ENCODE measurements at regions not wholly inside any gene's neighbourhood (a gene's known extent, or its start where the extent isn't known, plus 50 kb on each side); places are given as distances from the start of the nearest gene placed in this dataset.

DNA sequence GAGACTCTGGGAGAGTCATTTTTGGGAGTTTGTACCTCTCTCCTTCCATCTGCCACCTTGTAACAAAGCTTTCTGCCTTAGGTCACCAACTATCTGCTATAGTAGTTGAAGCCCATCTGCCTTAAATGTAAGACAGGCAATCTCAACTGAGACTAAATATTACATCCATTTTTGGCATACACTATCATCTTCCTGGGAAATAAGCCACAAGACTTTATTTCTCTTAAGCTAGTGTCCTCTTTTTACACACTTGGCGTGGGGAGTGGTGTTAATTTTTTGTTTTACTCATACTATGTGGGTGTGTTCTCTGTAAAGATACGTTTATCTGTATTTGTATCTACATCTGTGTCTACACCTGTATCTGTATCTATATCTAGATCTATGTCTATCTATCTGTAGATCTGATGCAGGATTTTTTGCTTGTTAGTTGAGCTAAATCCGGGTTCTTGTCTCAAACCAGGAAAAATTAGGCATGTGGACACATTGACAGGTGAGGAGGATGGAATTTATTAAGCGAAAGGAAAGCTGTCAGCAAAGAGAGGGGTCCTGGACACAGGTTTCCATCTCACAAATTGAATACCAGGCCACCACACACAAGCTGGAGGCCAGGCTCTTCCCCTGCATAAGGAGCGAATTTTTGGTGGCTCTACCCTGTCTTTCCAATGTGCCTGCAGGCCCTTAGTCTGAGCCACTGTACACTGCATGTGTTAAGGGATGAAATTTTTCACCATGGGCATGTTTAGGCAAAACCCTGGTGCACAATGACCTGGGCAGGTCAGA is 64.8 kb upstream of the RND3 start:
- H3K4me1 ChIP-seq (ENCODE audit: control insufficient read depth in 4 of 4, insufficient read depth in 4 of 4, low read length in 3 of 4), result peaks cover 4 to 36% (median 30%) of the 10 kb centered on the region in 4 donors
- H3K9ac ChIP-seq (ENCODE audit: low read depth in 1 of 2, low read length in 2 of 2), result no peak overlapping the region
- TF ChIP-seq TAF1 (conservative IDR thresholded peaks at IDR 0.05) (no peak), RXRA (IDR thresholded peaks at IDR 0.05) (peak; percentile 16 to 24)
- no peaks in the 10 kb centered on the region for H3K36me3 ChIP-seq (ENCODE audit: control insufficient read depth in 4 of 4, insufficient read depth in 3 of 4, low read depth in 1 of 4, low read length in 3 of 4)
- no peaks in the 10 kb centered on the region for H3K27me3 ChIP-seq (ENCODE audit: control insufficient read depth in 4 of 4, insufficient read depth in 4 of 4, low read length in 3 of 4)
- 88% methylated on average over 5 of the region's 5 CpGs for WGBS
- H3K4me3 ChIP-seq (ENCODE audit: low read depth in 1 of 3, low read length in 3 of 3), result no peak overlapping the region
- DNase-seq (ENCODE audit: low spot score), result no peak
- H3K9me3 ChIP-seq (ENCODE audit: control insufficient read depth in 4 of 4, low read length in 3 of 4), result no peaks in the 10 kb centered on the region
- no peak overlapping the region for H3K27ac ChIP-seq (ENCODE audit: low read depth in 1 of 2, low read length in 2 of 2)

DNA sequence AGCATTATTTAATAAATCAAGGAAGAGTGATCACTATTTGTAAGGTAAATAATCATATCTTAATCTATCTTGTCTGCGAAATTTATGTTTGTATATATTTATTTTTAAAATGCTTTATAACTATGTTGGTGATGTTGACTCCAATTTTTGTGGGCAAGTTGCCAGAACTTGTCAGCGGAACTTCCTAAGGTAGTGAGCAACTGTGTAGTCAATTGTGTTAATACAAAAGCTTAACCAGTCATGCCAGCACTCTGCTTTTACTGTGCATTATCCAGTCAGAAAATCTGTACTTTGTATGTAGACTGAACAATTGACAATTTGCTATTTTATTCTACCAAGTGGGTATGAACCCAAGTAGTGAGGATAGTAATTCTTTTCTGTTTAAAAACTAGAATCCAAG is 61.9 kb upstream of the RND3 start:
- no peak for DNase-seq (ENCODE audit: low spot score)

More for the DNA sequence above, 61.9 kb upstream of the RND3 start:
- H3K27ac ChIP-seq (ENCODE audit: low read depth in 1 of 2, low read length in 2 of 2), result no peak overlapping the region
- H3K4me3 ChIP-seq (ENCODE audit: low read depth in 1 of 3, low read length in 3 of 3), result no peak overlapping the region
- no peak for TF ChIP-seq RXRA (IDR thresholded peaks at IDR 0.05)
- no peak for TF ChIP-seq TAF1 (conservative IDR thresholded peaks at IDR 0.05)
- no peak for TF ChIP-seq HNF4A (conservative IDR thresholded peaks at IDR 0.05)
- no peak for TF ChIP-seq NR2F2 (IDR thresholded peaks at IDR 0.05)
- TF ChIP-seq ZBTB33 (IDR thresholded peaks at IDR 0.05), result no peak
- TF ChIP-seq HNF4G (IDR thresholded peaks at IDR 0.05), result no peak
- TF ChIP-seq YY1 (IDR thresholded peaks at IDR 0.05), result no peak
- TF ChIP-seq, protein P1, sequence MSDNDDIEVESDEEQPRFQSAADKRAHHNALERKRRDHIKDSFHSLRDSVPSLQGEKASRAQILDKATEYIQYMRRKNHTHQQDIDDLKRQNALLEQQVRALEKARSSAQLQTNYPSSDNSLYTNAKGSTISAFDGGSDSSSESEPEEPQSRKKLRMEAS (IDR thresholded peaks at IDR 0.05), result no peak
- no peak for TF ChIP-seq JUND (IDR thresholded peaks at IDR 0.05)
- no peak for TF ChIP-seq CTCF (IDR thresholded peaks at IDR 0.05; ENCODE audit: low read depth, low read length, missing input control)
- TF ChIP-seq SP1 (IDR thresholded peaks at IDR 0.05), result no peak
- H3K9me3 ChIP-seq (ENCODE audit: control insufficient read depth in 4 of 4, low read length in 3 of 4), result no peaks in the 10 kb centered on the region
- H3K27me3 ChIP-seq (ENCODE audit: control insufficient read depth in 4 of 4, insufficient read depth in 4 of 4, low read length in 3 of 4), result no peaks in the 10 kb centered on the region
- no peaks in the 10 kb centered on the region for H3K36me3 ChIP-seq (ENCODE audit: control insufficient read depth in 4 of 4, insufficient read depth in 3 of 4, low read depth in 1 of 4, low read length in 3 of 4)
- 74% methylated on average over 2 of the region's 2 CpGs for WGBS
- H3K4me1 ChIP-seq (ENCODE audit: control insufficient read depth in 4 of 4, insufficient read depth in 4 of 4, low read length in 3 of 4), result peaks cover 1 to 12% (median 8%) of the 10 kb centered on the region in 4 donors
- H3K9ac ChIP-seq (ENCODE audit: low read depth in 1 of 2, low read length in 2 of 2), result no peak overlapping the region

Data from liver (tissue), 8 donors.